ENCODE measurements at regions not wholly inside any gene's neighbourhood (a gene's known extent, or its start where the extent isn't known, plus 50 kb on each side); places are given as distances from the start of the nearest gene placed in this dataset.

GRCh38 chr3:42019953-42020260 is 58.0 kb upstream of the ULK4 start:
- Histone ChIP-seq H3K4me3 (ENCODE audit: low read length) (no peak overlapping the region), H3K9me3 (ENCODE audit: low read length) (no peaks in the 10 kb centered on the region), H3K9me2 (replicated peaks; ENCODE audit: low read length) (no peaks in the 10 kb centered on the region), H3K4me1 (ENCODE audit: insufficient read depth, low read length) (peaks cover 42% of the 10 kb centered on the region), H2AFZ (ENCODE audit: low read length) (no peak overlapping the region), H3K27me3 (ENCODE audit: low read length) (no peaks in the 10 kb centered on the region), H3F3A (ENCODE audit: low read length, unreplicated experiment) (peaks cover 6% of the 10 kb centered on the region), H3K79me2 (ENCODE audit: low read length) (peaks cover 92% of the 10 kb centered on the region), H3K9ac (ENCODE audit: low read length) (no peak overlapping the region), H3K4me2 (ENCODE audit: low read length) (peak overlapping the region; percentile 71), H4K20me1 (ENCODE audit: low read length) (peaks cover 32% of the 10 kb centered on the region; the same call in 1 of the 2 replicates), H3K36me3 (ENCODE audit: low read depth, low read length) (no peaks in the 10 kb centered on the region), H3K27ac (ENCODE audit: low read length) (no peak overlapping the region)
- ATAC-seq (no peak), DNase-seq (no peak)
- CTCF ChIA-PET = no interaction called here
- BruUV-seq (replicated peaks) = no TSS peak
- intact Hi-C loops (cut with micrococcal nuclease) = loop anchor here (2.0 kb wide), 1 partner anchor 125 kb away; no protein-coding TSS in a partner anchor
- TF ChIP-seq EZH2 (IDR thresholded peaks at IDR 0.05; ENCODE audit: low read length, unreplicated experiment) (no peak), CTCF (conservative IDR thresholded peaks at IDR 0.05; ENCODE audit: low read depth, low read length) (no peak), EZH2phosphoT487 (IDR thresholded peaks at IDR 0.05; ENCODE audit: borderline replicate concordance, low read length) (no peak)
- POLR2A ChIA-PET (ENCODE audit: unreplicated experiment) = no interaction called here

DNA sequence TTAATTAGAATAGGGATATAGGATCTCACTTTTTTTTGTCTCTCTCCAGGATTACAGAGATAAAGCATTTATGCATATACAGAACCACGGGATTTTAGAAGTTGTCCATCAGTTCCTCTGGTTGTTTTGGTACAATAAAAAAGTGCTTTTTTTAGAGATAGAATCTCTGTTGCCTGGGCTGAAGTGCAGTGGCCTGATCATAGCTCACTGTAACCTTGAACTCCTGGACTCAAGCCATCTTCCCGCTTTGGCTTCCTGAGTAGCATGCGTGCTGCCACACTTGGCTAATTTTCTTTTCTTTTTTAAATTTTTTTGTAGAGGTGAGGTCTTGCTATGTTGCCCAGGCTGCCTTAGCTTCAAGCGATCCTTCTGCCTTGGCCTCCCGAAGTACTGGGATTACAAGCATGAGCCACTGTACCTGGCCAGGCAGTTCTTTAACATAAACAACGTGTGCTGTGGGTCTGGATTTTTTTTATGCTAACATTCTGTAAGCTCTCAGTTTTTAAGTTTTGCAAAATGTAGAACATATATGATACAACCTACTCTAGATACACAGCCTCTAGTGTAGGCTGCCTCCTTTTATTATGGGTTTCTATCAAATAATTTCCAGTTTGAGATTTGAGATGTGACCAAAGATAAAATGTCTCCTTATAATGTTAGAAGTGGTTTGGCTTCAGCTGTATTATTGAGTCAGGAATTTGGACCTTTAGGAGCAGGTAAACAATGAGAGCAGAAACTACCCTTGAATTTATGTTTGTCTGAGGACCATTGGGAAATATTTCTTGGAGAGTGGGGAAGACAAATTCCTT is 57.4 kb upstream of the ULK4 start:
- H3K36me3 ChIP-seq (ENCODE audit: low read depth, low read length) = no peaks in the 10 kb centered on the region
- H4K20me1 ChIP-seq (ENCODE audit: low read length) = peaks cover 31% of the 10 kb centered on the region; the same call in 1 of the 2 replicates
- H3K4me3 ChIP-seq (ENCODE audit: low read length) = no peak overlapping the region
- peaks cover 48% of the 10 kb centered on the region for H3K4me1 ChIP-seq (ENCODE audit: insufficient read depth, low read length)
- ChIA-PET CTCF (no interaction called here), POLR2A (ENCODE audit: unreplicated experiment) (no interaction called here)
- no peak for TF ChIP-seq EZH2phosphoT487 (IDR thresholded peaks at IDR 0.05; ENCODE audit: borderline replicate concordance, low read length)
- no peak for TF ChIP-seq CTCF (conservative IDR thresholded peaks at IDR 0.05; ENCODE audit: low read depth, low read length)
- no peak for TF ChIP-seq EZH2 (IDR thresholded peaks at IDR 0.05; ENCODE audit: low read length, unreplicated experiment)
- no peak overlapping the region for H3K9ac ChIP-seq (ENCODE audit: low read length)
- no peak overlapping the region for H2AFZ ChIP-seq (ENCODE audit: low read length)
- no TSS peak for BruUV-seq (replicated peaks)
- H3K9me2 ChIP-seq (replicated peaks; ENCODE audit: low read length) = no peaks in the 10 kb centered on the region
- H3K79me2 ChIP-seq (ENCODE audit: low read length) = peaks cover 92% of the 10 kb centered on the region
- H3K27me3 ChIP-seq (ENCODE audit: low read length) = no peaks in the 10 kb centered on the region
- peaks cover 6% of the 10 kb centered on the region for H3F3A ChIP-seq (ENCODE audit: low read length, unreplicated experiment)
- intact Hi-C loops (cut with micrococcal nuclease) = no loop called here
- no peaks in the 10 kb centered on the region for H3K9me3 ChIP-seq (ENCODE audit: low read length)
- peak overlapping the region; percentile 71 for H3K4me2 ChIP-seq (ENCODE audit: low read length)
- DNase-seq (no peak), ATAC-seq (no peak)
- no peak overlapping the region for H3K27ac ChIP-seq (ENCODE audit: low read length)

GRCh38 chr3:42014921-42015533 is 53.1 kb upstream of the ULK4 start:
- intact Hi-C loops (cut with micrococcal nuclease) = loop anchor here (5.0 kb wide), 1 partner anchor 82 kb away; no protein-coding TSS in a partner anchor
- ATAC-seq (no peak), DNase-seq (no peak)
- H3K4me1 ChIP-seq (ENCODE audit: insufficient read depth, low read length) = peaks cover 31% of the 10 kb centered on the region
- H2AFZ ChIP-seq (ENCODE audit: low read length) = peak overlapping the region; percentile 80; the same call in 1 of the 2 replicates
- H3K9me2 ChIP-seq (replicated peaks; ENCODE audit: low read length) = no peaks in the 10 kb centered on the region
- H3K79me2 ChIP-seq (ENCODE audit: low read length) = peaks cover 62% of the 10 kb centered on the region
- no peaks in the 10 kb centered on the region for H3F3A ChIP-seq (ENCODE audit: low read length, unreplicated experiment)
- H4K20me1 ChIP-seq (ENCODE audit: low read length) = peaks cover 15% of the 10 kb centered on the region; the same call in 1 of the 2 replicates
- H3K4me3 ChIP-seq (ENCODE audit: low read length) = peak overlapping the region; percentile 85
- H3K36me3 ChIP-seq (ENCODE audit: low read depth, low read length) = no peaks in the 10 kb centered on the region
- TF ChIP-seq EZH2 (IDR thresholded peaks at IDR 0.05; ENCODE audit: low read length, unreplicated experiment) (no peak), EZH2phosphoT487 (IDR thresholded peaks at IDR 0.05; ENCODE audit: borderline replicate concordance, low read length) (no peak), CTCF (conservative IDR thresholded peaks at IDR 0.05; ENCODE audit: low read depth, low read length) (no peak)
- POLR2A ChIA-PET (ENCODE audit: unreplicated experiment) = interaction anchor here (0.7 kb wide), 2 partner anchors 53 to 1185 kb away, joined by 3 read pairs; no protein-coding TSS in a partner anchor
- no peak overlapping the region for H3K27ac ChIP-seq (ENCODE audit: low read length)
- peak overlapping the region; percentile 62; the same call in 1 of the 2 replicates for H3K9ac ChIP-seq (ENCODE audit: low read length)
- no peaks in the 10 kb centered on the region for H3K27me3 ChIP-seq (ENCODE audit: low read length)
- H3K4me2 ChIP-seq (ENCODE audit: low read length) = peak overlapping the region; percentile 84
- CTCF ChIA-PET = no interaction called here
- no TSS peak for BruUV-seq (replicated peaks)
- no peaks in the 10 kb centered on the region for H3K9me3 ChIP-seq (ENCODE audit: low read length)

Data from PC-3 (cell line).